ENCODE measurements at regions not wholly inside any gene's neighbourhood (a gene's known extent, or its start where the extent isn't known, plus 50 kb on each side); places are given as distances from the start of the nearest gene placed in this dataset.
"Not testable (repeated sequence)": the region's sequence is repeated elsewhere in the genome, so short reads cannot be mapped to it uniquely, and the experiment has no call there.

DNA sequence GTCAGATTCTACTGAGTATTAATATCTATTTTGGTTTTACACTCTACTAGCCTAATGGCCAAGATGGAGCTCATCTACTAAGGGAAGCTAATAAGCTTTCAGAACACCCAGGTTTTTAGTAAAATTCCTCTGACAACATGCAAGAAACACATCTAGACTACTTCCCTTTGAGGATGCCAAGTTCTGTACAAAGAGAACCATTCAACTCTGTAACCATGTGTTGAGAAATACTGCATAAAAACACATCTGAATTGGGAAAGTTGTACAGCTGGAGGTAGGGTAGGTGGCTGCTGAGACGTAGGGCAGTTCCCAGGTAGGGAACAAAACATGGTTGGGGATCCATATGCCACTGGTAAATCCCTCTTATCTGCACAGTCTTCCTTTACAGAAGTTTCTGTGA is 66.2 kb downstream of the SC5D start:
- peak; percentile 29 for DNase-seq

DNA sequence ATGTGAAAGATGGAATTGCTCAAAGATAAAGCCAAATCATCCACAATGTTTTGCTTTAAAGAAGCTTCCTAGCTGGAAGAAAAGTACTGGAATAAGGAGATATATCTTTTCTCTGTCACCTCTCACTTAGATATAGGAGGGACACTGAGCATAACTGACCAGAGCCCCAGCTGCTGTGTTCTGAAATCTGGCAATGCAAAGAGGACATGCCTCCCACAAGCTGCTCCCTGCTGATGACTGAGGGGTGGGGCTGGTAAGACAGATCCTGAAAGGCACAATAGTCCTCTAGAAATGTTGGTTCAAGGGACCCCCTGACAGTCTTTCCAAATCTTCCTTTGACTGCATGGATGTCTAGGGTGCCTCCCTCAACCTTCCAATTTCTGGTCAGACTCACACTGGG is 67.0 kb downstream of the SC5D start:
- DNase-seq, result no peak

DNA sequence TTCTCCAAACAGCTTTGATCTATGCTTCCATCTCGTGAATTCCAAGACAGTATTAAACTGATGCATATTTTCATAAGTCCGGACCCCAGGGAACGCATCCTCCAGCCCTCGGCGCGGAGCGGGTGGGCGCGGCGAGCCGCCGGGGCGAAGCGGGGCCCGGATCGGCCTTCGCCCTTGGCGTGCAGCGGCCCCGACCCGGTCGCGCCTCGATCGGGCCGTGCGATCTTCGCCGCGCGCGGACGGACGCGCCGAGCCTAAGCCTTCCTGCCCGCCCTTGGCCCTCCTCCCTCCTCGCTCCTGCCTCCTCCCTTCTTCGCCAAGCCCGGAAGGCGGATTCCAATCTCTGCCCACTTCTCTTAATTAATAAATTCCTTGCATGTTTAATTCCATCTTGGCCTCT is 70.4 kb downstream of the SC5D start:
- DNase-seq, result not testable (repeated sequence)

DNA sequence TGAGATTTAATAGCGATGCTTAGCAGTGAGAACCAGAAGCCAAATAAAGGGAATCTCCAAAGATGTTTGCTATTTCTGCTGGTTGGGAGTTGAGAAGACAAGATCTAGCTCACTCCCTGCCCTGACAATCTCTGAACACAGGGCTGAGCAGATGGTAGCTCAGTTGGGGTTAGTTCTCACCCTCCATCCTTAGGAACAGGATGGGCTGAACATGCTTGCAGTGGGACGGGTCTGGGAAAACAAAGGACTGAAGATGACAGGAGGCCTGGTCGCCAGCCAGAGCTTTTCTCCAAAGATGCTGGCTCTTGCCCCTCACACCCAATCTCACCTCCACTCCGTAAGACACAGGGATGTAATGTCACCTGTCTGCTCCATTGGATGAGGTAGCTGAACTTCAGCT is 72.7 kb downstream of the SC5D start:
- DNase-seq, result no peak

DNA sequence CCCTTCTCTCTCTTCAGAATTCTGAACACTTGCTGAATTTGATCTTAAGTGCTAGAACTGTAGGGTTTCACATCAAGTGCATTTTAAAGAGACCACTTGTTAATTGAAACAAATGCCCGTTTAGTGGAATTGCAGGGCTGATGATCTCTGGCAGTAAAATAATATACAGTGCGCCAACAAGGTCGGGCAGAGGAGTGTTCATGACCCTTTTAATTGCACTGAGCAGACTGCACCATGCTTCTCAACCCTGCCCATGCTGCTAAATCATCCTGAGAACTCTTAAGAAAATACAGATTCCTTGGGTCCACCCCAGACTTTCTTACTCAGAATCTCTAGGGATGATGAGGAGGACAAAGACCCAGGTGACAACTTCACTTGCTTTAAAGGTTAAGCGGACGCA is 73.5 kb downstream of the SC5D start:
- DNase-seq, result no peak

DNA sequence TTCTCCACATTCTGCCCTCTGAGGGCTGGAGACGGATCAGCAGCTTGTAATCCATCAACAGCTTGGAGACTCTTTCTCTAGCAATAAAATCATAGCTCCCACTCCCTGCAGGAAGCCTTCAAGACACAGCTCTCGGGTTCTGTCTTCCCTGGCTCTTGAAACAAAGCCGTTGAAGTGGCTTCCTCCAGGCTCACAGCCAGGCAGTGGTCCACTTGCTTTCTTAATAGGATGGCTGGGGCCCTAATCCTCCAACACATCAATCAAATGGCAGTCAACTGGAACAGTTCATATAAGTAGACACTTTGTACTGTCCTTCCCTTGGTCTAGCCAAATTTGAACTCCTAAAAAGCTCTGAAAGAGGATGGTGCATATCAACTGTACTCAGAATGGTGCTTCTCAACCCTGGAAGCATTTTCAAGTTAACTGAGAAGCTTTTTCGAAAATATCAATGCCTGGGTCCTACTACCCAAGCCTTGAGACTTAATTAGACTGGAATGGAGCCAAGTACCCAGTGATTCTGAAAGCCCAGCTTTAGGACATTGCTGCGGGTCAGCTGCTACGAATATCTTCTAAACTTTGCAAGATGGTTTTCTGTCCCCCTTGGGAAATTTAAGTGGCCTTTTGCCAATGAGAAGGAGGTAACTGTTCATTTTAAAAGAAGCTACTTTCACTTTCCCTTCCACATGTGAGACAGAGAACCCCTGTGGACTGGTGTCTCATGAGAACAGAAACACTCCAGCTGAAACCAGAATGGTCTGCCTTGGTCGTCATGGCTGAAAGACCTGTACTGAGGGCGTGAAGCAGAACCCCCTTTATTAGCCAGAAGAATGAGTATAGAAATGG is 74.7 kb downstream of the SC5D start:
- peak; percentile 85 for DNase-seq

DNA sequence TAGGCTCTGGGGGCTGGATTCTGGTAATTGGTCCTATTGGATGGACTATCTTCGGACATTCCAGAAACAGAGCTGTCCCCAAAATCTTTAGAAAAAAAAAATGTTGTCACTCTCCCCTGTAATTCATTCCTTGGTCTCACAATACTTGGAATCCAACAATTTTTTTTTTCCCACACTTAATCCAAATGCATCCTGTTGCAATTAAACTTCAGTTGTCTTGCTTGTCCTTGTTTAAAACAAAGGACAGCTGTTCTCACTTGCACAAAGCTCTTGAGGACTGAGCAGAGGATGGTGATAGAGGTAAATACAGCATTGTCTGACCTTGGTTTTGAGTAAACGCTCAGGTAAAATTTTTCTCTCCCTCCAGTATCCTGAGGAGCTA is 75.3 kb downstream of the SC5D start:
- DNase-seq, result no peak

DNA sequence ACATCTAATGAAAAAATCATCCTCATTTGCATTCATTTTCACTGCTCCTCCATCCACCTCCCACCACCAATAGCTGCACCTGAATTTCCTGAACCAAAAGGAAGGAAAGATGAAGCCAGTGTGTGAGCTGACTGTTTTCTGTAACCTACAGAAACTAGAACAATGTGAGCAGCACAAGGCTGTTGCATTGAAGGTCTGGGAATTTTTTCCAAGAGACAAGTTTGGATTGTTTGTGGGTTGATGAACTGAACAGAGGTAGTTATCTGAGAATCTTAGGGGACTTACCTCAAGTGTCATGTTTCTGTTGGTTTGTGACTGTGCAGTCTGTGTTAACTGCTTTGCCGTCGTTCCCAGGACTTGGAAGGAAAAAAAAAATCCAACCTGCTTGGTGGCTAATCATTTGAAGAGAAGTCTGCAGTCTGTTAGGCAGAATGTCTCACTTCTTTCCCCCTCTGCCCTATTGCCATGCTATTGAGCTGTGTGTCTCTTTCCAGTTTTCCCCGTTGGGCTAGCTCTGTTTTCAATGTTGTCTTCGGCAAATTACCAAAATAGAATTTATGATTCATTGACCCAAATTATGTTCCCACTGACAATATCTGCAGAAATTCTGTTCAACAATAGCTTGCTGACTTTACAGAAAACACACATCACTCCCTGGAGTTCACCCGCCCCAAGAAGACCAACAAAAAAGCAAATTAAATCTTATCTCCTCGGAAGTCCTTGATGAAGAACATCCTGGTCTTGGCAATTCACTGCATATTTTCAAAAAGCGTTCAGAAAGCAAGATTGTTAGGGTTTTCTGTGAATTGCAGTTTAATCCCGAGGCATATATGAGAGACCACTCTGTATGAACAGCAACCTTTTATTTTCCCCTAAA is 76.0 kb downstream of the SC5D start:
- DNase-seq, result no peak

DNA sequence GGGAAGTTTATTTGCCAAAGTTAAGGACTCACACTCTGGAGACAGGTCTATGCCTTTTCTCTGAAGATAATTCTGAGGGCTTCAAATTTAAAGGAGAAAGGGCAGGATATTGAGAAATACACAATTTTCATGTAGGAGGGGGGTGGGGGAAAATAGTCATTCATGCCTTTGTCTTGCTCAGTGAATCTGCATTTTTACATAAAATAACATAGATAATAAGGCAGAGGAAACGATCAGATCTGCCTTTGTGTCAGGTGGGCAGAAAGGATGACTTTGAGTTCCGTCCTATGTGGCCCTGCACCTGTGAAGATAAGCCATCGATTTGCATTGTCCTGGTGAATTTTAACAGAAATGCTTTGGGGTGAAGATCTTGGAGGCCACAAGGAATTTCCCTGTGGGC is 76.8 kb downstream of the SC5D start:
- no peak for DNase-seq

DNA sequence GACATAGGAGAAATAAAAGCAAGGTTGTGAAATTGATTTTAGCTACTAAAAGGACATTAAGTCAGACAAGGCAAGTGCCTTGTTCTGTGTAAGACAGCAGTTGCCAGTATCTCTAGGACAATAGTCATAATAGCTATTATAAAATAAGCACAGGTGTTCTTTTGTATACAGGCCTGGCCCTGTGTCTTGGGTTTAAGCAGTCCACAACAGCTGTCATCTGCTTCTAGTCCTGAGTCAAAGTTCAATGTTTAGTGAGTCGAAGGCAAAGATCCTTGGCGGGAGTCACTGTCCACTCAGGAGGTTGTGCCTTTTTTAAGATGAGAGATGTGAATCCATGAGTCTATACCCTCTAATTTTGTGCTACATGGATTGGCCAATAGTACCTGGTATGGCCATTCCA is 79.5 kb downstream of the SC5D start:
- no peak for DNase-seq

DNA sequence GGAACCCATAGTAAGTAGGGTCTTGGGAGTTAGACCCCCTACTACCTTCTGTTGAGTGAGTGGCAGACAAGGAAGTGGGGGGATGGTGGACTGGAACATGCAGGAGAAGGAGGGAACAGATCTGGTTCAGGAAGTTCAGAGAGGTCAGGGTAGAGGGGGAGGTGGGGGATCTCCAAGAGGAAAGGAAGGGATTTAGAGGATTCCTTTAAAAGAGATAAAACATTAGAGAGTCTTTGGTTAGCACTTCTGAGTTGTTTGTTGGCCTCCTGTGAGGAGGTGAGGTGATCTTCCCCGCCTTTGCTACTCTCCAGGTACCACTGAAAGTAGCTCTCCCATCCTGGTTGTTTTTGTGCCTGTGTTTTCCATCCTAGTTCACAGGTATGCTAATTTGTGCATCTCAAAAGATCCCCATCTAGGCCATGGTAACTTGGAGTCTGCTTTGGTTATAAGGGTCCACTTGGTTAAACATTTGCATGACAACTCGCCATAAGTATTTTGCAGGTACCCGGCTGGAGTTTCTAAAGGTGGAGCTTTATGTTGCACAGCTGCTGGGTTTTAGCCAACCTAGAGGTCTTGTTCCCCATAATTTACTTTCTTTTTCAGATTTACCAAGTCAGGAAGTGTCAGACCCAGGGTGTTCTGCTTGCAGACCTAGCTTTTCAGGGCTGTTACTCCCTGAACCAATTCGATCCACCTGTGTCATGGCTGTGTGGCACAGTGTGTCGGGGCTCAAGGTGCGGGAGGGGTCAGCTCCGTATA is 79.3 kb upstream of the SORL1 start:
- no peak for DNase-seq

DNA sequence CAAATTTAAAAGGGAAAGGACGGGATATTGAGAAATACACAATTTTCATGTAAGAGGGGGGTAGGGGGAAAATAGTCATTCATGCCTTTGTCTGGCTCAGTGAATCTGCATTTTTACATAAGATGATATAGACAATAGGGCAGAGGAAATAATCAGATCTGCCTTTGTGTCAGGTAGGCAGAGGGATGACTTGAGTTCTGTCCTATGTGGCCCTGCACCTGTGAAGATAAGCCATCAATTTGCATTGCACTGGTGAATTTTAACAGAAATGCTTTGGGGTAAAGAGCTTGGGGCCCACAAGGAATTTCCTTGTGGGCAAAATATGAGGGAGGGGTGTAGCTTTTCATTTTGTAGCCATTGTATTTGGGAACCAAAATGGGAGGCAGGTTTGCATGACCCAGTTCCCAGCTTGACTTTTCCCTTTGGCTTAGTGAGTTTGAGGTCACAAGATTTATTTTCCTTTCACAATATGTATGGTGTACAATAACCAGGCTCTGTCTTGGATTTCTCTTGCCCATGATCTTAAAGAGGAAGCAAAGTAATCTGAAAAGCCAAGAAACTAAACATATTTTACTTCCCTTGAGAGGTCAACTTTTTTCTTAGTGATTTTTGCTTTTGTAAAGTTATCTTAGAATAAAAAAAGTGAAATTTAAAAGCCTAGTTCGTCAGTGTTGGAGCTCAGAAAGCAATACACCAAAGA is 77.7 kb upstream of the SORL1 start:
- DNase-seq, result peak; percentile 62

DNA sequence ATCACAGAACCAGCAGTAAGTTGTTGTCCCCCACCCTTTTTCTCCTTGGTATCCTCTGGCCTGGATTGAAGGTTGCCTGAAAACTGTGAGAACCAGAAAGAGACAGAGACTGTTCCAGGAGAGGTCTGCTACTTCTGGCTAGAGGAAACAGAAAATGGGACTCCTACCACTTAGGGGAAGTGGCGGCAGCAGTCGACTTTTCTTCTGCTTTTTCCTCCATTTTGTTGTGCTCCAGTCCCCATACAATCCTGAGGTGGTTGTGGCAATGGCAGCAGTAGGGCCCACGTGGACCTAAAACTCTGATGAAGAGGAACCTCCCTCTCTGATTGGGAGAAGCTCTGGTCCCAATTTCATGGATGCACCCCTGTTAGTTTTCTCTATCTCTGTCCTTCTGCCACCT is 76.0 kb upstream of the SORL1 start:
- peak; percentile 74 for DNase-seq

DNA sequence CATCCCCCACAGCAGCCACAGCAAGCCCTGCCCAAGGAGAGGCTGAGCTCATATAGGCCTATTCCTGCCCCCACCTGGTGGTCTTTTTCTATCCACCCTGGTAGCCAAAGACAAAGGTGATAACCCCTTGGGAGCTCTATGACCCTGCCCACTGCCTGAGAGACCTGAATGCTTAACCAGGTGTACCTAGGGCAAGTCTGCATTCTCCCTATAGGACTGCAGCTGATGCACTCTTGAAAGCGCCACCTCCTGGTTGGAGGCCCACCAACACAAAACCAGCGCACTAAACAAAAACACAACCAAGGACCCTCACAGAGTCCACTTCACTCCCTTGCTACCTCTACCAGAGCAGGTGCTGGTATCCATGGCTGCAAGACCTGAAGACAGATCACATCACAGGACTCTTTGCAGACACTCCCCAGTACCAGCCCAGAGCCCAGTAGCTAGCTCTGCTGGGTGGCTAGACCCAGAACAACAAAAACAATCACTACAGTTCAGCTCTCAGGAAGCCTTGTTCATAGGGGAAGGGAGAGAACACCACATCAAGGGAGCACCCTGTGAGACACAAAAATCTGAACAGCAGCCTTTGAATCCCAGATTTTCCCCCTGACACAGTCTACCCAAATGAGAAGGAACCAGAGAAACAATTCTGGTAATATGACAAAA is 72.8 kb upstream of the SORL1 start:
- not testable (repeated sequence) for DNase-seq

DNA sequence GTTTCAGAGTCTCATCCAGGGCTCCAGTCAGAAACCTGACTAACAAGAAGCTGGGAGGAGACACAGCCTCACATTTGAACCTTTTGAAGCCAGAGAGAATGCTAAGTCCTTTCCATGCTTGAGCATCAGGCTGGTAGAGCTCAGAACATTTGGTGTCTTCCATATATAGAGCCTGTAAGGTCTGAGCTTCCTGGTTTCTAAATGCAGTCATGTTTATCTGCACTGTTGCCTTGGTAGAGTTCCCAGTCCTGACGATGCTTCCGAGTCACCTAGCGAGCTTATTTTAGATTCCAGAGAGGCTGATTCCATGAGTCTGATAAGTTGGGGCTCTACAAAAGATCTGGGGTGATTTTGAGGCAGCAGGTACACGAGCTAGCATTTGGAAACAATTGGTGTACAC is 68.4 kb upstream of the SORL1 start:
- no peak for DNase-seq

DNA sequence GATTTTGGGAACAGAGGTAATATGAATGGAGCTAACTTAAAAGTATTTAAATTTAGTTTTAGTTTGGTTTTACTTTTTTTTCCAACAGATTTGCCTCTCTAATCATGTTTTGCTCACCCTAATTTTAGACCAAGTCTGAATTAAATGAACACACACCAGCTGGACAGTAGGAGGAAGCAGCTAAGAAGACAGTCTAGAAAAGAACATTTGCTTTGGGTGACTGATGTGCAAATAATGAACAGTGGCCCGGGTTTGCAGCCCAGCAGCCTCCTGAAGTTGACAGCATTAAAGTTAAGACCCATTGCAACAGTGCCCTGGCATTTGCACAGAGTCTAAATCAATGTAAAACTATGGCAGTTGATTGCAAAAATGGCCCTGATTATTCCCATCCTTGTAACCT is 66.4 kb upstream of the SORL1 start:
- DNase-seq, result no peak

Measured in MV-4-11 (cell line).